SU-DHL-6 (cell line): ENCODE measurements at regions not wholly inside any gene's neighbourhood (a gene's known extent, or its start where the extent isn't known, plus 50 kb on each side); places are given as distances from the start of the nearest gene placed in this dataset.

ENCODE experiments used
- EZH2phosphoT487 ChIP-seq: fragments of 200-600 bp; sonication (generic), shearing (Covaris generic); conservative IDR thresholded peaks from 2 replicates; pipeline ENCODE4 v1.6.1; 2018; ENCODE audit warnings: mild to moderate bottlenecking, antibody characterized with exemption, low read length, moderate library complexity, mixed read lengths
- TF ChIP-seq, protein P1 (sequence below): fragments of 200-600 bp; sonication (generic); IDR thresholded peaks from one replicate; pipeline ENCODE4 v1.5.1; 2017; ENCODE audit warnings: antibody characterized with exemption, mild to moderate bottlenecking, low read length, moderate library complexity; ENCODE audit not compliant: insufficient read depth, poor library complexity, severe bottlenecking

DNA sequence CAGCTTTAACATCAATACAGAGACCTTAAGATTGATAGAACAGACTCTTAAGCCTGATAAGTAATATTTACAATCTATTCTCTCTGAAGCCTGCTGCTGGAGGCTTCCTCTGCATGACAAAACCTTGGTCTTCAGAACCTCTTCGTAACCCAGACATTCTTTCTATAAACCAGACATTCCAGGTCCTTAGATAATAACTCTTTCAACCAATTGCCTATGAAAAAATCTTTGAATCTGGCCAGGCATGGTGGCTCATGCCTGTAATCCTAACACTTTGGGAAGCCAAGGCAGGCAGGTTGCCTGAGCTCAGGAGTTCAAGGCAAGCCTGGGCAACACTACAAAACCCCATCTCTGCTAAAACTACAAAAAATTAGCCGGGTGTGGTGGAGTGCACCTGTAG lies 327.8 kb downstream of the ENC1 start:
- TF ChIP-seq, protein P1, sequence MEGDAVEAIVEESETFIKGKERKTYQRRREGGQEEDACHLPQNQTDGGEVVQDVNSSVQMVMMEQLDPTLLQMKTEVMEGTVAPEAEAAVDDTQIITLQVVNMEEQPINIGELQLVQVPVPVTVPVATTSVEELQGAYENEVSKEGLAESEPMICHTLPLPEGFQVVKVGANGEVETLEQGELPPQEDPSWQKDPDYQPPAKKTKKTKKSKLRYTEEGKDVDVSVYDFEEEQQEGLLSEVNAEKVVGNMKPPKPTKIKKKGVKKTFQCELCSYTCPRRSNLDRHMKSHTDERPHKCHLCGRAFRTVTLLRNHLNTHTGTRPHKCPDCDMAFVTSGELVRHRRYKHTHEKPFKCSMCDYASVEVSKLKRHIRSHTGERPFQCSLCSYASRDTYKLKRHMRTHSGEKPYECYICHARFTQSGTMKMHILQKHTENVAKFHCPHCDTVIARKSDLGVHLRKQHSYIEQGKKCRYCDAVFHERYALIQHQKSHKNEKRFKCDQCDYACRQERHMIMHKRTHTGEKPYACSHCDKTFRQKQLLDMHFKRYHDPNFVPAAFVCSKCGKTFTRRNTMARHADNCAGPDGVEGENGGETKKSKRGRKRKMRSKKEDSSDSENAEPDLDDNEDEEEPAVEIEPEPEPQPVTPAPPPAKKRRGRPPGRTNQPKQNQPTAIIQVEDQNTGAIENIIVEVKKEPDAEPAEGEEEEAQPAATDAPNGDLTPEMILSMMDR, result no peak
- TF ChIP-seq EZH2phosphoT487, result no peak
